ENCODE measurements at regions not wholly inside any gene's neighbourhood (a gene's known extent, or its start where the extent isn't known, plus 50 kb on each side); places are given as distances from the start of the nearest gene placed in this dataset.
A peak's percentile ranks its signal among the peaks of the same experiment; 100 is the strongest.
"Not testable (repeated sequence)": the region's sequence is repeated elsewhere in the genome, so short reads cannot be mapped to it uniquely, and the experiment has no call there.

- no peak for DNase-seq (ENCODE audit: low read depth in 3 of 3)
These were observed 50.2 kb upstream of the SNAPC3 start for GRCh38 chr9:15372455-15372854.

DNA sequence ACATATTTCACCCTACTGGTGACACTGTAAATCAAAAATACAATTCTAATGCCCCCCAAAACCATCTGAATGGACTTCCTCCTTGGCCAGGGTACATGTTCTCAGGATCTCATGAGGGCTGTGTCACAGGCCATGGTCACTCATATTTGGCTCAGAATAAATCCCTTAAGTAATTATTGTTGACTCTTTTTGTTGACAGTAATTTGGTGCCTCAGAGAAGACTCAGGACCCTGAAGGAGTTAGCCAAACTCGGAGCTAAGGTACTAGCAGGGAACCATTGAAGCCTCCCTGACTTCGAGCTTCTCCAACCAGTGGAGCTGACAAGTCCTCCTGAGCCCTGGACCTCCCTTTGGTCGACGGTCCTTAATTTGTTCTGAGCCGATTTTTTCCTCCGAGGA lies 51.2 kb upstream of the SNAPC3 start:
- DNase-seq (ENCODE audit: low read depth in 3 of 3) = no peak

DNA sequence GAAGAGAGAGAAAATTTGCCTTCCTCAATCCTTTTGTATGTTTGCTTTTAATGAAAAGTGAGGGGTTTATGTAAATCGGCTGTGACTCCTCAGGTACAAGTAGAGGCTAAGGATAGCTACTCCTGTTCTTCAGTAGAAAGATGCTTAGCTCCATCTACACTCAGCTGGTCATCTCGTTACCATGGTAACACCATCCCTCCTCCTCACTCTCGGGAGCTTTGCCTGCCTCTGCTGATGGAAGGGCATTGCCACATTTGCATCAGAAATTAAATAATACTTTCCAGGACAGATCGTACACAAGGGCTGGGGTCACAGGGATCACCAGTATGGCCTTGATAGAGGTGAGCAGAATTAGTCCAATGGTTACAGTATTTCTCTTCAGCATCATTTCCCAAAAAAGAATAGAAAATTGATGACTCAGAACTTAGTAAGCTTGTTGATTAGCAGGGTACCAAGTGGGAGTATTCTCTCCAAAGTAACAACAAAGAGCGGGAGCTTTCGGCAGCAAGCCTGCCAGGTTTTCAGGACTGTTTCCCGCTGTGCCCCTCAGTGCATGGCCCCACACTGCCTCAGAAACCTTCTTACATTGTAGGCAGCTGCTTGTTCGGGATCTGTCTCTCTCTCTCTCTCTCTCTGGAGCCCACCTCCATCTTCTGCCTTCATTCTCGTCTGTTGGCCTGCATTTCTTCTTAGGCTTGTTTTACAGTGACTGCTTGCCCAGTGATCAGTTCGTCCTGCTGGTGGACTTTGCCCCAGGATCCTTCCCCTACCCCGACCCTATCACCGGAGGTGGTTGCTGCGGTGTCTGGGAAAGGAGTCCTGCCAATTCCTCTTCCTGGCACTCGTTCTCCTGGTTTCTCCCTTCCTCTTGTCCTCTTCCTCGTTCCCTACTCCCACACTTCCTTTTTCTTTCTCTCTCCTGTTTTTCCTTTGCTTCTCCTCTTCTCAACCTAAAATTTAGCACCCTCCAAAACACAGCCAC lies 51.9 kb upstream of the SNAPC3 start:
- no peak for DNase-seq (ENCODE audit: low read depth in 3 of 3)

GRCh38 chr9:15369871-15370270 lies 52.8 kb upstream of the SNAPC3 start:
- no peak for DNase-seq (ENCODE audit: low read depth in 3 of 3)

GRCh38 chr9:15369238-15369637 lies 53.4 kb upstream of the SNAPC3 start:
- no peak for DNase-seq (ENCODE audit: low read depth in 3 of 3)

- DNase-seq (ENCODE audit: low read depth in 3 of 3) = not testable (repeated sequence)
These were observed 57.6 kb upstream of the SNAPC3 start for GRCh38 chr9:15364975-15365553.

DNA sequence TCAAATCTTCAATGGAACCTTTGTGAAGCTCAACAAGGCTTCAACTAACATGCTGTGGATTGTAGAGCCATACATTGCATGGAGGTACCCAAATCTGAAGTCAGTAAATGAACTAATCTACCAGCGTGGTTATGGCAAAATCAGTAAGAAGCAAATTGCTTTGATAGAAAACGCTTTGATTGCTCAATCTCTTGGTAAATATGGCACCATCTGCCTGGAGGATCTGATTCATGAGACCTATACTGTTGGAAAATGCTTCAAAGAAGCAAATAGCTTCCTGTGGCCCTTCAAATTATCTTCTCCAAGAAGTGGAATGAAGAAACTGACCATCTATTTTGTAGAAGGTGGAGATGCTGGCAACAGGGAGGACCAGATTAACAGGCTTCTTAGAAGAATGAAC lies 54.7 kb upstream of the TTC39B start:
- no peak for DNase-seq (ENCODE audit: low read depth in 3 of 3)

DNA sequence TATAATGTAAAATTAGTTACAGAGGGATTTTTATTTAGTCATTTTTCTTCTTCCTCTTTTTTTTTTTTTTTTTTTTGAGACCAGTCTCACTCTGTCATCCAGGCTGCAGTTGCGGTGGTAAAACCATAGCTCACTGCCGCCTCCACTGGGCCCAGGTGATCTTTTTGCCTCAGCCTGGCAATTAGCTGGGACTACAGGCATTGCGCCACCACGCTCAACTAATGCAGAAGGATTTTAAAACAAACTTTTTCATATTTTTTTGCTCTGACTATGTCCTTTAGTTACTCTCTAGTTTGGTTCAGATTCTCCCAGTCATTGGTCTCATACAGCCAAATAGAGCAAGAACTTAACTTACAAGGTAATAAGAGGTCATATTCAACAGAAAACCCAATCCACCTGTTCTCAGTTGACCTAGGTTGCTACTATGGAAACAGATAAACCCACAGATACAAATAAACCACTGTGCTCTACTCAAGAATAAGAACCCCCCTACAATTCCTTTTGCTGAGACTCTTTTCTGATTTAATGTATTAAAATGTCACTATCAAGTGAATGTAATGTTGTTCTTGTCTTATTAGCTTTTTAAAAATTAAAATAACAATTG lies 50.1 kb upstream of the TTC39B start:
- DNase-seq (ENCODE audit: low read depth in 3 of 3) = peak; percentile 4 to 24 (median 12)

Measured in stimulated activated CD4-positive, alpha-beta T cell treated with anti-CD3 and anti-CD28 coated beads, TNF-alpha, amount 100 ng/mL, for 24 hours (primary cell).